GM21447 (cell line): ENCODE measurements at regions not wholly inside any gene's neighbourhood (a gene's known extent, or its start where the extent isn't known, plus 50 kb on each side); places are given as distances from the start of the nearest gene placed in this dataset.

Experiments used
- ATAC-seq: cut with Tn5 transposase; IDR thresholded peaks from one replicate; pipeline ENCODE4 v1.9.1; 2021; ENCODE audit not compliant: unreplicated experiment

GRCh38 chr10:107814865-107815487, 650.5 kb upstream of the SORCS1 start:
- ATAC-seq: no peak

GRCh38 chr10:107813451-107814162, 649.1 kb upstream of the SORCS1 start:
- no peak for ATAC-seq

GRCh38 chr10:107809889-107810288, 645.4 kb upstream of the SORCS1 start:
- no peak for ATAC-seq

DNA sequence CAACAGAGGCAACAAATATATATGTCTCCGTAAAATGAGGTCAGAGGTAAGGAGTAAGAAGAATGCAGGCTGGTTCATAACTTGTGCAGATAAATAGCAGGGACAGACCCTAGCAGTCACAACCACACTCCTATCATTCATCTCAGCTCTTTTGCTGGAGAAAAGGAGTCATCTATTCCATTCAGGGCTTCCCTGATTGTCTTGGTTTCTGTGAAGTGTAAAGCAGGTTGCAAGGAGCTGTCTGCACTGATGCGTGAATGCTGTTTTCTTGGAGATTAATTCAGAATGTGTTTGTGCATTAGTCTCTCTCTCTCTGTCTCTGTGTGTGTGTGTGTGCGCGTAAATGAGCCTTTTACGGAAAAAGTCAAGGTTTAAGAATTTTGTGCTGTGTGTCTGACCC, 643.3 kb upstream of the SORCS1 start:
- ATAC-seq: no peak

GRCh38 chr10:107806026-107806425, 641.5 kb upstream of the SORCS1 start:
- no peak for ATAC-seq

DNA sequence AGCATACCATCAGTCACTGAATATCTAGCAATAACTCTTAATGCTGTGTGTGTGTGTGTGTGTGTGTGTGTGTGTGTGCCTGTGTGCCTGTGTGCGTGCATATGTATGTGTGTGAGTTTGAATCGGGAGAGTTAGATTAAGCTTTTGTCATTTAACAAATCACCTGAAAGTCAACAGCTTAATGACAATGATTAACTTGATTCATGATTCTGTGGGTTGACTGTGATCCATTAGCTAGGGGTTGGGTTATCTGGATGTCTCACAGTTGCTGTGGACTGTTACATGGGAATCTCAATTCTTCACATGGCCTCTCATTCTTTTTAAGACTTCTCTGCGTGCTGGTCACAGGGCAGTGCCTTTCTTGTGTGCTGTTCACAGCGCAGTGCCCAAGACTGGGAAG, 639.0 kb upstream of the SORCS1 start:
- no peak for ATAC-seq

DNA sequence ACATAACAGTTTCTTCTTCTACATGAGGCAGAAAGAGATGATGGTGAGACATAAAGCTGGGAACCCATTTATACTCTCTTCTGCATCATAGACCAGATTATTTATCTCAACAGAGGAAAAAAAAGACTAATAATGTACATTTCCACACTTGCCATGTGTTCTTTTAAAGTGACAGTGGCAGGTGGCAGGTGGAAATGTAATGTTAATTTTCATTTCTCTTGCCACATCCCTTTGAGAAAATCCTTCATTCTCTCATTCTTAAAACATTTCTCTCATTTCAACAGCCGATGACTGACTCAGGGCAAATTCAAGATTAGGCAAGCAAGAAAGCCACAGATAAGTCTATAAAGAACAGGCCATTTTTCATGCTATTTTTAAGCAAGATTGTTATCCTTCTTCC, 635.6 kb upstream of the SORCS1 start:
- ATAC-seq: no peak

DNA sequence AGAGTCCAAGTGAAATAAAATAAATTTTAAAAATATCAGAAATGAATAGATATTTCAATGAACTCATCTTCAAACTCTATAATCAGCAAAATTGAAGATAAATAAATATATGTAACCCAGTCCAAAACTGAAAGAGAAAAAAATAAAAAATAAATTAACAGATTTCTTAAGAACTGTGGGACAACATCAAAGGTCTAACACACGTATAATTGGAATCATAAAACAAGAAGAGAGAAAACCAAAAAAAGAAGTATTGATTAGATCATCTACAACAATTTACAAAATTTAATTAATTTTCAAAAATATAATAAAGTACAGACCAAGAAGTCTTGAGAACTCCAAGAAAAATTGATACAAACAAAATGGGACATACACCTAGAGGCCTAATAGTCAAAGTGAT, 625.8 kb upstream of the SORCS1 start:
- no peak for ATAC-seq

DNA sequence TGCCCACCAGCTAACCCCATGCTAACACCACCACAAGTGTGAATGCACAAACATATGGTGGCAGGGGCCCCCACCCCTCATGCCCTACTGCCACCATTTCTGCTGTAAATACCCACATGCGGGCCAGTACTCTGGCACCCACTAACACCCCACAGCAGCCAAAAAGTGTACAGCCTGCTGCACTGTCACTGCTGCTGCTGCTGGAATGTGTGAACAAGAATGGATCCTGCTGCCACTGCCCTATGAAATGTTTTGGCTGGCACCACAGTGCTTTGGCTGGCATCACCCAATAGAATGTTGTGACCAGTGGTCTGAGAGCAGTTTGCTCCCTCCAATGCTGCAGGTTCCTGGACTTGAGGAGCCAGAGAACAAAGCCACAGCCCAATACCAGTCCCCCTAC, 606.6 kb upstream of the SORCS1 start:
- ATAC-seq: no peak

DNA sequence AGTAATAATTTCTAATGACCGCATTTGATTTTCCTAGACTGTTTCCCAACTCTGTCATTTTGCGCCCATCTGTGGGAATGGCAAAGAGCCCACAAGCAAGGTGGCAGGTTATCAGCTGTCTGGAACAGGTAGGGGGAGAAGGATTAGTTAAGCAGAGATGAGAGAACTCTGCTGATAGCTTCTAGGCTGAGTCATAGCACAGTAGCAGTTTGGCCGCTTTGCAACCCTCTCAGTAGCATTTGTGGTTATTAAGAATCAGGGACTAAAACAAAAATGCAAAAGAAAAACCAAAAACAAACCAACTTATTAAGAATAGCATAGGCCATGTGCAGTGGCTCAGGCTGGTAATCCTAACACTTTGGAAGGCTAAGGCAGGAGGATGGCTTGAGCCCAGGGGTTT, 602.7 kb upstream of the SORCS1 start:
- no peak for ATAC-seq

GRCh38 chr10:107754814-107755213, 590.3 kb upstream of the SORCS1 start:
- no peak for ATAC-seq

DNA sequence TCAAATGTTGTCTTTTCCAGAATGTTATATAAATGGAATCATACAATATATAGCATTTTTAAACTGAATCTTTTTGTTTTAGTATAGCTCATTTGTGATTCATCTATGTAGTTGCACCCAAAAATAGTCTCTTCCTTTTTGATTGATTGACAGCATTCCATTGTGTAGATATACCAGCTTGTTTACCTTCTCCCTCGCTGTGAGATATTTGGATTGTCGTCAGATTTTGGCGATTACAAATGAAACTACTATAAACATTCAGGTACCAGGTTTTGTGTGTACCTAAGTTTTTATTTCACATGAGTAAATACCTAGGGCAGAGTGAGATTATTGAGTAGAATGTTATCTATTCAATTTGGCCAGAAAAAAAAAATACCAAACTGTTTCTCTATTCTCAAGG, 584.7 kb upstream of the SORCS1 start:
- no peak for ATAC-seq

- ATAC-seq: no peak
Observed at GRCh38 chr10:107747851-107748250, 583.3 kb upstream of the SORCS1 start.

DNA sequence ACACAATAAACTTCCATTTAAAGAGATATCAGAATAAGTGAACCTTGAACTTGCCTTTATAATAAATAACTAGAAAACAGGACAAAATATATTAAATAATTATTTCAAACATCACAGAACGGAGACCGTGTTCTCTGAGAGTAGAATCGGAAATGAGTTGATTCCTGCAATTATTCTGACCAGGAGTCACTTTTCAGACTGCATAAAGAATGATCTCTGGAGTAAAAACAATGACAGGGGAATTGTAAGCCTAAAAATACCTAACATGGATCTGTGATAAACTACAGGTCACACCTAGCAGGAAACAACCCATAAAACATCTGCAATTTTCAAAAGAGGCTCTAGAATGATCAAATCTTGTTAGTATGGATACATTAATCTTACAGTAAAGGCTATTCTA, 577.5 kb upstream of the SORCS1 start:
- ATAC-seq: no peak

DNA sequence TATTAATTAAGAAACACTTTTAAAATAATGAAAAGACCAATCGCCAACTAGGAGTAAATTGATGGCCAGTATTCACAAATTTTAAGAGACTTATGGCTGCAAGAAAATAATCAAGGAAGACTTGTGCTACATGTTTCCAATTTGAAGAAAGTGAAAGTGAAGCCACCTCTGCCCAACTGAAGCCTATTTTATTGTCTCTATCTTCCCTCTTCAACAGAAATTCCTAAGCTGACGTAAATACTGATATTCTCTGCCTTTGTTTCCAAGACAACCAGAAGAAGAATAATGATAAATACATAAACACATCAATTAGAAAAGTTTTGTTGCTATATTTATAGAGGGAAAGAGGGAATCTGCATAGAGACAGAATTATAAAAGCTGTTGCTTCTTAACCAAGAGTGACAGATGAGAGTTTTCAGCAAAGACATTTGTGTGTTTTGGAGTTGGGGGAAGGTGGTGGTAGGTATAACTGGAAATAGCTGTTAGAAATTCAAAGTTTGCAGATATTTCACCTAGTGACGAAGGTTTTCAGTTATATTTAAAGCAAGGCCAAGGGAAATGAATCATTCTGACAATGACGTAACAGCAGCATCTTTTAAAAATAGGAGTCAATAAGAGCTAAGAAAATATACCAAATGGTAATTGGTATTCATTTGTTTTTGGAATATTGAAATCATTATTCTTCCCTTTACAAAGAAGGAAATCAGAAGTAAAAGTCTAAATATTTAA, 576.6 kb upstream of the SORCS1 start:
- no peak for ATAC-seq

GRCh38 chr10:107739951-107740350, 575.4 kb upstream of the SORCS1 start:
- no peak for ATAC-seq

DNA sequence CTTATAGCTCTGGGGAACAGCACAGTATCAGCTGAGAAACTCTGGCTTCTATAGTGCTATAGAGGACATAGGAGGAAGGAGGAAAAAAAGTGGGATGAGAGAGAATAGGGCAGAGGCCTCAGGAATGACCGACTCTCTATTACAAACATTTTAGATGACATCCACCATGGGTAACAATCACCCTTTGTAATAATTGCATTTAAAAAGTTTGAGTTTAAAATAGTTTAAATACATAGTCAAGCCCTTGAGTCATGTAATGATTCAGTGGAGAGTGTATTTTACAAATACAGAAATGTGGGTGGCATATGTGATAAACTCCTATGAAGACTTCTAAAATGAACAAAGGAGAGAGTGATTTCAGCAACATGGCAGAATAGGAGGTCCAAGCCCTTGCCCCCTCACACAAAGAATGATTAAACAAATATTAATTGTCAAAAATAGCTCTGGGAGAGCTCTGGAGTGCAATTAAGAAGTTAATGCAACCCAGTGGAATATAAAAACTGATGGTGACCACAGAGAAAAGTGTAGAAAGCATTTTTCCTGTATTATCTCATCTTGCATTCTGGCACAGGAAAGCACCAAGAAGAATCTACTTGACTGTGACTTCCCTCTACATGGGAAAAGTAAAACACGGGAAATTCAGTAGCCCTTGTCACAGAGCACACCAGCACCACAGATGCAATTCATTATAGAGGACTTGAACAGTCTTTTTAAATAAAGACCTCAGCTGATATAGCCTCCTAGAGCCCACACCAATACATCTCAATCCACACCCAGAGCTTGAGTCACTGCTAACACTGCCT, 569.0 kb upstream of the SORCS1 start:
- no peak for ATAC-seq

GRCh38 chr10:107732045-107732444, 567.5 kb upstream of the SORCS1 start:
- ATAC-seq: no peak

GRCh38 chr10:107728807-107729206, 564.3 kb upstream of the SORCS1 start:
- peak; percentile 53 for ATAC-seq

DNA sequence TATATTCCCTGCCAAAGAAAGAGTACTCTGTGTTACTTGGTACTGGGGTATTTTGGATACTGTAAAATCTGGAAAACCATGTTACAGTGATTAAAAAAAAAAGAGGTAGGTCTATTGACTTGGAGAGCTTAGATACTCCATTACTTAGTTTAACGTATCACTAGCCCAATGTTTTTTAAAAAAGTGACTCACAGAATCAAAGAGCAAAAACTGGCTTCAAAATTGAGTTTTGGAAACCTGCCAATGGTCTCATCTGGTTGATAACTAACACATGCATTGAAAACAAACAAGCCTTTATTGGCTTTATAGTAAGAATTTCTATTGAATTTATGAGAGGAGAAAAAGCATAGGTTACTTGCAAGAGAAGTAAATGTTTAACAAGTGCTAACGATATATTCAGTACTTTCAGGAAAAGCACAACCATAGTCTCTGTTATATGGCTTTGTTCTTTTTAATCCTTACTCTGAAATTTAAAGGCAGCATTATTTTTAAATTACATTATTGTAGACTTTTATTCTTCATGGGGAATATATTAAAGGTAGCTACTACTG, 563.3 kb upstream of the SORCS1 start:
- no peak for ATAC-seq

- ATAC-seq: no peak
Observed at GRCh38 chr10:107718864-107719263, 554.4 kb upstream of the SORCS1 start.
